GM21737 (cell line): ENCODE measurements at regions not wholly inside any gene's neighbourhood (a gene's known extent, or its start where the extent isn't known, plus 50 kb on each side); places are given as distances from the start of the nearest gene placed in this dataset.

ENCODE experiments used
- ATAC-seq: cut with Tn5 transposase; IDR thresholded peaks from one replicate; pipeline ENCODE4 v1.9.1; 2021; ENCODE audit warnings: mild to moderate bottlenecking, moderate library complexity; ENCODE audit not compliant: unreplicated experiment

DNA sequence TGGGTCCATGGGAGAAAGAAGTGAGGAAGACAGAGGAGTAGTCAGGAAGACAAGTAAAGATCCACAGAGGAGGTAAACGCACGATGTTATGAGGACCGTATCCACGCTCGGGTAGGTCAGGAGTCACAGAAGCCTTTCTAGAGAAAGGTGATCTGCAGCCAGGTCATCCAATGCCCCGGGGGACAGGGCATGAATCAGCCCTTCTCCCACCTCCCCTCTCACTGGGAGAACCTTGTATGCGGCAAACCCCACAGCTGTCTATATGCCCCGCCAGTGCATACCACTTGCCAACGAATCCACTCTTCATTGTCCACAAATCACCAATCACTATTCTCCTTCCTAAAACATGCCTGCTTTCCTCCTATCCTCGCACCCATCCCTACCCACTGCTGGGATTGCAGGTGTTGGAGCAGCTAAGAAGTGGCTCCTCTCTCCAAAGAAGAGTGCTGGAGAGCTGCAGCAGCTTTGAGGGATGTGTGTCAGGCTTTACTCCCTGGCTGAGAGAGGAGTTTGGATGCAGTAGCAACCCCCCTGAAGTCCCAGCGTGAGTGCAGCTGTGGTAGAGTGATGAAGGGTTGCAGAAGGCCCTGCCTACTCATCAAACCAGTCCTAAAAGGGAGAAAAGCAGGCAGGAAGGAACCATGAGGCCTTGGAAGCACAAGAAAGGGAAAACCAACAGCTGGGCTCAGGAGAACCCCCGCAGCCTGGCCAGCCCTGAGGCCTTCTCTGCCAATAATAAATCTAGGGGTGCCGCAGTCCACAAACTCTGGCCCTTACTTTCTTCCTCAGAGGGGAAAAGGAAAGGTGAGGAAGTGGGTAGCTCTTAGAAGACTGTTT, 102.2 kb upstream of the GADD45A start:
- no peak for ATAC-seq

DNA sequence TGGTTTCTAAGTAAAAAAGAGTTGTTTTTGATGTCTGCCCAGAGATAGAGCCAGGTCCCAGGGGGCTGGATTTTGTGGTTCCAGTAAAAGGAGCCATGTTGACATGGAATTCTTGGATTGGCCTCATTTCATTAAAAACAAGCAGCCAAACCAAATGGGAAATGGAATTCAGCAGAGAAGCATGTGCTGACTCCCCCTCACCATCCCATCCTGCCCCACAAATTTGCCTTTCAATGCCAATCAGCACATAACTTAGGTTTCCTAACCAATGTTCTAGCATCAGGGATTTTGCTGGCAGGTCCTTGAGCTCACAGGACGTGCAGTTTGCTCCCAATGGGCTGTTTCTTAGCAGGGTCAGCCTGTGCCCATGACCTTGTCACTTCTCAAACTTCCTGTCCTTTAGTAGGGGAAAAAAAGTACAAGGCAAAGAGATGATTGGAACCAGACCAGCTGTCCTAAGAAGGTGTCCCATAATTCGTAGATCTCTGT, 101.5 kb upstream of the GADD45A start:
- ATAC-seq = no peak

DNA sequence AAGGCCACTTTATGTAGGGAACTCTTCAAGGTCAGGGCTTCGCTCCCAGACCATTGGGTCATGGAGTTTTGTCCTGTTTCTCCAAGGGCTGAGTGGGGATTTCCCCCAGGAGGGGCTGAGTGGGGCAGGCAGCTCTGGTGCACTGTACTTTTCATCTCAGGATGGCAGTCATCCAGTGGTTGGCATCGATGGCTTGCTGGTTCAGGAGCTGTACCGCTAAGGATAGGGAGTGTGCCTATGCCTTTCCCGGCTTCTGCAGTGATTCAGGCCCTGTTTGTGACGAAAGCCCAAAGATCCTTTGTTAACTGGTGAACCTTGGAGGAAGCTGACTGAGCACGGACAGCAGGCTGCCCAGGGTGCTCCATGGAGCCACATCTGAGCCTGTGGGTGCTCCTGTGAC, 100.1 kb upstream of the GADD45A start:
- no peak for ATAC-seq

DNA sequence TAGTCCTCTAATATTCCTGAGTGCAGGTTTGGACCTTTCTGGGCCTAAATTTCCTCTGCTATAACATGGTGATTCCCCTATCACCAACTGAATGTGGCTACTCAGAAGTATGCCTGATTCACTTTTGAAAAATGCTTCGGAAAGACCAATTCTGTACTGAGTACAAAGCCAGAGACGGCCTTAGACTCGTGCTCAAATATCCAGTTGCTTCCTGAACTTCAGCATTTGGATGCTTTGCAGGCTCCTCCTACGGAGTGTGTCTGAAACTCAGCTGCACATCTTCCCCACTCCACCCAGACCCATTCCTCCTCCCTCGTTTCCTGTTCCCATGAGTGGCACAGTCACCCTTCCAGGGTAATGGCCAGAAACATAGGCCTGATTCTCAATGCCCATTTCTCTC, 98.4 kb upstream of the GADD45A start:
- ATAC-seq = no peak

DNA sequence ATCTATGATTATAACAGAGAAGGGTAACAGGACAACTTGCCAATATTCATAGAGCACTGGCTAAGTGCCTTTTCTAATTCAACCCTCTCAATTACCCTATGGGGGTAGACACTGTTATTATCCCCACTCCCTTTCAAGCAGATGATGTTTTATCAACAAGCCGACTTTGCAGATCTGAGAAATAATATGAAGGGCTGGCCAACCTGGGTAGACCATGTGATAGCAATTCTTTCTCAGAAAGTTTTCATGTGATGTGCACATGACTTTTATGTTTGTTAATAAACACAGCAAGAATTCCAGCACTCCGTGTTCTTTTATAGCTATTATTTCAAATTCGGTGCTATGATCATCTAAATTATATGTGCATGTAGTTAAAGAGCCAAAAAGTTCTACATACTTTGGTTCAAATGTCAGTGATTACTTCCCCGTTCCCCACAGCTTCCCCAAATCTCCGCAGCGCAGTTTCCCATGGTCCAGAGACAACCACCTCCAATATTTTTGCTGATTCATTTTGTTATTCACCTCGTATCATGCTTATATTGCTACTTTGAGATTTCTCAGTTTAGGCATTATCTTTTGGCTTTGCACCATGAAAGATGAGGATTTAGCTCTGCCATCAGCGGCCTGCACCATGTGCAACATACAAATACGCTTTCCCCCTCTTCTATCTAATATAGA, 96.7 kb upstream of the GADD45A start:
- ATAC-seq = no peak

DNA sequence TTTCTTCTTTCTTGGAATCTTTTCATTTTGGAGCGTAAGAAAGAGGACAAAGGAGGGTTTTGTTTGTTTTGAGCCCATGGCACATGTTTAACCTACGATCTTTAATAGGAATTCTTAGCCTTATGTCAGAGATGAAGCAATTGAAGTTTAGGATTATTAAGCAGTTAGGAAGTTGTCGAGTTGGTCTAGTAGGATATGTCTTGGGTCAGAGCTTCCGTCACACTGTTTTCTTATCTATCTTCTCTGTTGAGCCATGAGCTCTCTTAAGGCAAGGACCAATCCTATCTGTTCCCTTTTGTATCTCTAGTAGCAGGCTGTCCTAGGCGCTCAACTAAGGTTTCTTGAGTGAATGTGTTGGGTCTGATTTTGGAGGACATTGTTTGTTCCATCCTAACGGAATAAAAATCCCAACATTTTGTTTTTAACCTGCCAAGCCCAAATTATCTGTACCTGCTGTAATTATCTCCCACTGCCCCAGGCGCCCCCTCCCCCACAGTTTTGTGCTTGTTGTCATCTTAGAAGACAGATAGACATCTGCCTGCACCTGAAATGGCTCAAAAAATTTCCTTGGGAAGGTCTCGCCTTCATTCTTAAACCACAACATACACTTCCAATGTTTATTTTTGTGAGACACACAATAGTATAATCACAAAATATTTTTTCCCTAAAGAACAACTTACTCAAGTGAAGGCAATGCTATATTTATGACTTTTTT, 95.3 kb upstream of the GADD45A start:
- no peak for ATAC-seq

DNA sequence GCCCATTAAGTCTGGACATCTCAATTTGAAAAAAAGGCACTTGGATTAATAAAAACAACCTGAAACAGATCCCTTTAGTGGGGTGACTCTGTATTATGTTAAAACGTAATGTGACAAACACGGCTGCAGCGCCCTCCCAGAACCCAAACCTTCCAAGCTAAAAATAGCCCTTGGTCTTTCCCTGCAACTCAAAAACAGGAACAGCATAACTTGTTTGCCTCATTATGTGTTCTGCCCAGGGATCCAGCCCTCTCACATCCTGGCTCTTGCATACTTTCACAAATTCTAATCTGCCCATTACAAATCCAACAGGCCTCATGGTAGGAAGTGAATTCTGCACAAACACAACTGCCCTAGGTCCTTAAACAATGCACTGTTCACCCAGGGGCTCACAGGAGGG, 94.7 kb upstream of the GADD45A start:
- ATAC-seq = no peak

DNA sequence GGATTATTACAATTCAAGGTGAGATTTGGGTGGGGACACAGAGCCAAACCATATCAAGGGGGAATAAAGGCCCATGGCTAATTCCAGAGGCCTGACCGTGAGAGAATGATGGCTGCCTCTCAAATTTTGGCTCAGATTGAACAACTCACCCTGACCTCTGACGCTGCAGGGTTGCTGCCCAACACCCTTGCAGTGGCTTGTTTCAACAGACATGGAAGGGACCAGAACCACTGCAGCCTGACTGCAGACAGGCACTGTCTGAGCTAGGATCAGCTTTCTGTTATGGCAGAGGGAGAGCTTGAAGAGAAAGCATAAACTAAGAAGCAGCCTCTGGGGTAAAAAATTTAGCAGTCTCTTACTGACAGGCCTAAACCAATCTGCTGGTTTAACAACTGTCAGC, 90.2 kb upstream of the GADD45A start:
- no peak for ATAC-seq

DNA sequence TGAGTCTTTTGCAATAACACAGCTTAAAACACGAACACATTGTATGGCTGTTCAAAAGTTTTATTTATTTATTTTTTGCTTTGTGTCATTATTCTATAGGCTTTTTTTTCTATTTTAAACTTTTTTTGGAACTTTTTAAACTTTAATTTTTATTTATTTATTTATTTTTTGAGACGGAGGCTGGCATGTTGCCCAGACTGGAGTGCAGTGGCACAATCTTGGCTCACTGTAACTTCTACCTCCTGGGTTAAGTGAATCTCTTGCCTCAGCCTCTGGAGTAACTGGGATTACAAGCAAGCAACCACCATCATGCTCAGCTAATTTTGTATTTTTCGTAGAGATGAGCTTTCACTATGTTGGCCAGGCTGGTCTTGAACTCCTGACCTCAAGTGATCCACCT, 88.3 kb upstream of the GADD45A start:
- ATAC-seq = no peak

DNA sequence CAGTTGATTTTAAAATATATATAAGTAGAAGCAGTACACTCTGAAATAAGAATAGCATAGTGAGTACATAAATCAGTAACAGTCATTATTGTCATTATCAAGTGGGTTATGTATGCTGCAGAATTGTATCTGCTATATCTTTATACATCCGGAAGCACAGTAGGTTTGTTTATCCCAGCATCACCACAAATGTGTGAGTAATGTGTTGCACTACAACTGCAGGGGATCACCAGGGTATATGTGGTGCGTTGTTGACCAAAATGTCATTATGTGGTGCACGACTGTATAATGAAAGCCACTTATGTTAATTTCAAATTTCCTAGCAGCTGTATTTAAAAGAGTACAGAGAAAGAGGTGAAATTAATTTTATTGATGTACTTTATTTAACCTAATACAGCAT, 87.7 kb upstream of the GADD45A start:
- ATAC-seq = no peak

DNA sequence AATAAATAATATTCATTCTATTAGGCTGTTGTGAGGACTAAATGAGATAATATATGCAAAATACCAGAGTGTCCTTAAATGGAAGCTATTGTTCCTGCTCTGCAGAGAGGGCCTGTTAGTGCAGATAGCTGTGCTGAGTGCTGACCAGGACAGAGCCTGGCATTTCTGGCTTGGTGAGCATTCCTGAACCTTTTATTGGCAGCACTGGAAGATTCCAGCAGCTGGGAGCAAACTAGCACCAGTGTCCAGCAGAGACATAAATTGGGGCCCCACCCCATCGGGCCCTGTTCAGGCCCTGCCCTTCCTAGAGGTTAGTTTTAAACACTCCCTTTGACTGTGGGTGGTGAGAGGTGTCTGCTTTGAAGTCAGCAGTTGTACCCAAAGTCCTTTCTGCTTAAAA, 85.9 kb upstream of the GADD45A start:
- ATAC-seq = no peak

DNA sequence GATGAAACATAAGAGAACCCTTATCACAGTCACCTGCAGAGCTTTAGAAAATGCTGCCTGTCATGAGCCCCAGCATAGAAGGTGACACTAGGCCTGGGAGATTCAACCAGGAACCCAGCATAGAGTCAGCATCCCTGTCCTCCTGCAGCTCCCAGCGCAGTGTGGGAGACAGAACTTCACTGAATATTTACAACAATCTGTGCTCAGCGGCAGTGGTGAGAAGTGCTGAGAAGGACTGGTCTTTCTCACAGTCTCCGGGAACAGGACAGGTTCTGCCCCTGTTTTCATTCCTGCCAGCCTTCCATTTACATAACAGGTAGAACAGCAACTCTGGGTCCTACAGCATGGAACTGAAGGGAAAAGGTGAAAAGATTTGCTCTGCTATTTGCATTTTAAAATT, 83.5 kb upstream of the GADD45A start:
- ATAC-seq = no peak

DNA sequence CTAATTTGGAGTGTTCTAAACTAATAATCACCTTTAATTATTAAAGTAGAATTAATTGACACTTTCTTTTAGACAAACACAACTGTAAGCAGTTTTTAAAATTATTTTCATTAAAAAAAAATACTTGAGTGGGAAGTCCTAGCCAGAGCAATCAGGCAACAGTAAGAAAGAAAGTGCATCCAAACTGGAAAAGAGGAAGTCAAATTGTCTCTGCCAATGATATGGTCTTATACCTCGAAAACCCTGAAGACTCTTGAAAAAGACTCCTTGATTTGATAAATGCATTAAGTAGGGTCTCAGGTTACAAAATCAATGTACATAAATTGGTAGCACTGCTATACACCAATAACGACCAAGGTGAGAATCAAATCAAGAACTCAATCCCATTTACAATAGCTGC, 83.0 kb upstream of the GADD45A start:
- no peak for ATAC-seq

DNA sequence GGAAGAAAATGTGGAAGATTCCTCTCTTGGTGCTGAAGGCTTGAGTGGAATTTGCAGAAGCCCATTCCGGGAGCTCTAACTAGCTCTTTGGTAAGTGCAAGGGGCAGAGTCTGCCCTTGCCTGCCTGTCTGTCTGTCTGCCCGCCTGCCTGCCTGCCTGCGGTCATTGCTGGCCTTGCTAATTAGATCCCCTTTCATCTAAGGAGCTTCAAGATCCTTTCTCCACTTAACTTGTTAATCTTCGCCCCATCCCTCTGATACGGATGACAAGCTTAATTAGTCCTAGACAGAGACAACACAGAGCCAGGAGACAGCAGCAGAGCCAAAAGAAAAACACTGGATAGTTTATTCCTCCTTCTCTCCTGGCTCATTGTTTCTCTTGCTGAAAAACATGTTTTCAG, 80.2 kb upstream of the GADD45A start:
- ATAC-seq = no peak

DNA sequence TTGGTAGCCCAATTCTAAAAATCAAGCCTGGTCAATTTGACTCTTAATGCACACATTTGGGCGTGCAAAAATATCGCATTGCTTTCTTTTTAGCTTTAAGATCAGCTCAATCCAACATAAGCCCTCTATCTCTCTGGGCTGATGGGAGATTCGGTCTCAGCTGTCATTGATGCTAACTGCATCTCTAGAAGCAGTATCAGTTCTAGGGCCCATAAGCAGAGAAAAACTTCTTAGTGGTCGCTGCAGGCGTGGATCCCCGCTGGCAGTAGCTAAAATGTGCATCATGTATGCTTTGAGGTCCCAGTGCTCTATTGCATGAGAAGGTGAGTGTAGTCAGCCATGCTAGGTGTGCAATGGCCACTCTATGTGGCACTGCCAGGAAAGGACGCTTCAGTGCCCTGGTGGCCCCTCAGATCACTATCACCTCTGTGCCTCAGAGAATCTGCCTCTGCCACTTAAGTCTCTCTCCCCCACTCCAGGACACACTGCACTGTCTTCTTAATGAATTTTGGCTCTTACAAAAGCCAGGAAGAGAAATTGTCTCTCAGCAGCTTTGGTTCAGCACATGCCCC, 79.7 kb upstream of the GADD45A start:
- no peak for ATAC-seq

DNA sequence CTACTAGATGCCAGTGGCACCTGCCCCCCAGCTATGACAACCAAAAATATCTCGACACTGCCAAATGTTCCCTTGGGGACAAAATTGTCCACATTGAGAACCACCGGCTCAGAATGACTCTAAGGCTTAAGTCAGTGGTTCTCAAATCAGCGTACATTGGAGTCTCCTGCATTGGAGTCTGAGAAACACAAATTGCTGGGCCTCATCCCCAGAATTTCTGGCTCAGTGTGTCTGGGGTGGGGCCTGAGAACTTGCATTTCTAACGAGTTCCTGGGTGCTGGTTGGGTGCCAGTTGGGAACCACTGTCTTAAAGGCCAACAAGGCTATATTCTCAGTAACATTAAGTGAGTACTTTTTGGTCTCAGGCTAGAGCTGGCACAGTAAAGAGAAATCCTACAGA, 77.7 kb upstream of the GADD45A start:
- ATAC-seq = no peak

DNA sequence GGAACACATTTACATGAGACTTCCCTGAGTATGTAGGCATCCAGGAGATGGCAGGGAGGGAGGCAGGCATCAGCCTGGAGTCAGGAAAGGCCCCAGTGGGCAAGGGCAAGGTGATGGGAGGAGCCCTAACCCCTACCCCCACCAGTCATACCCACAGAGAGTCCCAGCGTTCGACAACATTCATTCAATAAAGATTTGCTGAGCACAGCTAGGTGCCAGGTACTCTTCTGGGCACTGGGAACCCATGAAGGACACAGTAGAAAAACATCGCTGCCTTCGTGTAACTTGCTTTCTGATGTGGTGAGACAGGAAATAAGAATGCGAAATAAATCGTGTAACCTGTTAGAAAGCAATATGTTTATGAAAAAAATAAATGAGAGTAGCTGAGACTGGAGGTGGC, 77.3 kb upstream of the GADD45A start:
- ATAC-seq = no peak

DNA sequence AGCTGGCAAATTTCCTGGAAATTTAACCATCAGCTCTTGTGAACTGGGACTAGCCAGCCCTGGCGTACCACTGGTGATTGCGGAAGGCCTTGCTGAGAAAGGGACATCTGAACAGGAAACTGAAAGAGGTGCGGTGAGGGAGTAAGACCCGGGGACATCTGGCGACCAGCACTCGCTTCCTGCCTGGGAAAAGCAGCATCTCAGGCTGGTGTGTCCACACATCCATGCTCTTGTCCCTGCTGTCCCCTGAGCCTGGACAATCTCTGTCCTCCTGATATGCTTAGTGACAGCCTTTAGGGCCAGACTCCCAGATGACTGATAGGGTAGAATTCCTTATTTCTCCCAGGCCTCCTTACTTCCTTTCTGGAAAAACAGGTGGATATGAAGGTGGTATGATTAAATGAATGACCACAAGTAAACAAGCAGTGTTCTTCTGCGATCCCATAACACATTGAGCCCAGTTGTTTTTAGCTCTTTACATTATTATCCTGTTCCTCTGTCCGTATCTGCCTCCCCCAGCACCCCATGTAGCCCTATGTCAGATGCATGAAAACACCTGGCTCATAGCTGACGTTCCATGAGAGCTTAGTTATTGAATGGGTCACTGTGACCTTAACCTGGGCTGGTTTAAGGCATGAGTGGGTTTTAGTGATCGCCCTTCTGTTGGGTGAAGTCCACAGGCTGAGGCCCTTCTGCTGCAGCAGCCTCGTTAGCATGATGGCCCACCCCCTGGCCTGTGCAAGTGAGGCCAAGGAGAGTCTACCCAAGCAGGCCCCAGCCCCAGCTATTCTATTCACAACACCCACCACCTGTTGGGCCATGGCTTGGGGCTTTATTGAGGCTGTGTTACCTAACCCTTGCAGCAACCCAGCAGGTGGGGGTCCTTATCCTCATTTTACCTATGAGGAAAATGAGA, 76.1 kb upstream of the GADD45A start:
- ATAC-seq = no peak

DNA sequence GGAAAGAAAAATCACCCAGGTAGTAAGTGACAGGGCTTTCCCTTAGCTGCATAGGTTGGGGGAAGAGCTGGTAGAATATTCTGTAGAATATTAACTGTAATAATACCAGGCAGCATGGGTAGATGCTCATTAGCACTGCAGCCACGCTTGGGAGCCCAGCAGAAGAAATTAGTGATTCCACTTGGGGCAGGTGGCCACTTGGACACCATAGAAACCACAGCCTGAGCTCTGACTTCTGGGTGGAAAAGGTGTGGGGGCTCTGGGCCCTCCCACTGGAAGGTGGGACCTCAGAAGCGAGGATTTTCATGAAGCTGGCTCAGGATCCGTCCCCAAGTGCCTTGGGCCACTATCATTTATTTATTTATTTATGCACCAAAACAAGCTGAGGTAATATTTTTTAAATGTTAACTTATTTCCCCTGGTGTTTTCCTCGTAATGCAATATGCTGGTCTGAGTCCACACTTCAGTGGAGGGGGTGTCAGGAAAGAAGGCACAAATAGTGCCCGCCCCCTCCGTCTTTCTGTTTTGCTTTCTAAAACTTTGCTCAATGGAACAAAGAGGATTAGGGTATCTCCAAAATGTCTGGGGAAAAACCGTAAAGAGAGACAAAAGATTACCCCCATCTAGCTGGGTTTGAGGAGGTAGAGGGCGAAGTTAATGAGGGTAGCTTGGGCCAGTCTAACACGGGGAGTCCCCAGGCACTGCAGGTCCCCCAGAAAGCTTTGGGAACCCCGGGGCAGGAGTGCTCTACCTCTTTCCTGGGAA, 75.2 kb upstream of the GADD45A start:
- ATAC-seq = no peak

DNA sequence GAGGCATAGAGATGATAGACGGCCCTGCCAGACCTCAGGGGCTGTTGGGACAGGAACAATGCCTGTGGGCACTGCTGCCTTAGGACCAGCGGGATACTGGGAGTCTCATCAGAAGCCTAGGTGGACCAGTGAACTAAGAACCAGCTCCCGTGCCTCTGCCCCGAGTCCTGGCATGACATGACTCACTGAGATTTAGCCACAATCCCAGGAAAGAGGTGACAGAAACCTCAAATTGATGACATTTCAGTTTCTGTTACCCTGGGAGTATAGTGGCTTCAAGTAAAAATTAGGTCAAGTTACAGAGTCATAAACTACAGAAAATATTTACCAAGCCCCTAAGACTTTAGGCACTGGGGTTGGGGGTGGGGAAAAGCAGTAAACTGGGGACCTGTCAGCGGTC, 74.6 kb upstream of the GADD45A start:
- ATAC-seq = no peak
